Duodenal mucosa (tissue), 2 donors: ENCODE measurements at regions not wholly inside any gene's neighbourhood (a gene's known extent, or its start where the extent isn't known, plus 50 kb on each side); places are given as distances from the start of the nearest gene placed in this dataset.
A peak's percentile ranks its signal among the peaks of the same experiment; 100 is the strongest.

Experiments
- H3K27ac ChIP-seq: one replicate; pipeline ENCODE4 v1.7.0; 2013; ENCODE audit warnings: low read depth, low read length
- H3K27me3 ChIP-seq, 2 donors: one replicate each; pipeline ENCODE4 v1.7.0; 2013; ENCODE audit warnings: low read length in 2 of 2, control low read depth in 1 of 2; ENCODE audit not compliant: insufficient read depth in 2 of 2, control insufficient read depth in 1 of 2
- H3K36me3 ChIP-seq, 2 donors: one replicate each; pipeline ENCODE4 v1.7.0; 2013; ENCODE audit warnings: low read length in 2 of 2, control low read depth in 1 of 2; ENCODE audit not compliant: insufficient read depth in 2 of 2, control insufficient read depth in 1 of 2
- H3K4me1 ChIP-seq, 2 donors: one replicate each; pipeline ENCODE4 v1.7.0; 2013; ENCODE audit warnings: low read length in 2 of 2, control low read depth in 1 of 2; ENCODE audit not compliant: insufficient read depth in 2 of 2, control insufficient read depth in 1 of 2
- H3K4me3 ChIP-seq, 2 donors: one replicate each; pipeline ENCODE4 v1.7.0; 2013; ENCODE audit warnings: low read length in 2 of 2, low read depth in 1 of 2
- H3K9ac ChIP-seq, 2 donors: one replicate each; pipeline ENCODE4 v1.7.0; 2013; ENCODE audit warnings: low read length in 2 of 2, low read depth in 1 of 2
- H3K9me3 ChIP-seq, 2 donors: one replicate each; pipeline ENCODE4 v1.7.0; 2013; ENCODE audit warnings: low read length in 2 of 2, control low read depth in 1 of 2; ENCODE audit not compliant: control insufficient read depth in 1 of 2

- H3K9me3 ChIP-seq: no peaks in the 10 kb centered on the region
- no peak overlapping the region for H3K9ac ChIP-seq
- no peaks in the 10 kb centered on the region for H3K36me3 ChIP-seq
- H3K27ac ChIP-seq: no peak overlapping the region
- peaks cover 0 to 3% of the 10 kb centered on the region in 2 donors for H3K4me1 ChIP-seq
- no peak overlapping the region for H3K4me3 ChIP-seq
- peaks cover 5 to 9% of the 10 kb centered on the region in 2 donors for H3K27me3 ChIP-seq
Observed at GRCh38 chr15:68871507-68871906, 50.8 kb upstream of the ANP32A start.

- Histone ChIP-seq H3K9ac (no peak overlapping the region), H3K27ac (no peak overlapping the region), H3K4me3 (no peak overlapping the region), H3K9me3 (no peaks in the 10 kb centered on the region), H3K27me3 (peaks cover 5 to 9% of the 10 kb centered on the region in 2 donors), H3K36me3 (no peaks in the 10 kb centered on the region), H3K4me1 (peaks cover 0 to 3% of the 10 kb centered on the region in 2 donors)
Observed at GRCh38 chr15:68874788-68875187, 54.1 kb upstream of the ANP32A start.

GRCh38 chr15:68875377-68876116, 54.8 kb upstream of the SPESP1 start:
- Histone ChIP-seq H3K9me3 (no peaks in the 10 kb centered on the region), H3K36me3 (no peaks in the 10 kb centered on the region), H3K9ac (peak overlapping the region in 1 of 2 donors; percentile 26), H3K4me3 (peak overlapping the region; percentile 37 to 55), H3K27me3 (peaks cover 5% of the 10 kb centered on the region in 2 donors), H3K27ac (no peak overlapping the region), H3K4me1 (peaks cover 0 to 3% of the 10 kb centered on the region in 2 donors)

- Histone ChIP-seq H3K4me1 (peaks cover 0 to 3% of the 10 kb centered on the region in 2 donors), H3K9ac (no peak overlapping the region), H3K27ac (no peak overlapping the region), H3K36me3 (no peaks in the 10 kb centered on the region), H3K4me3 (no peak overlapping the region), H3K27me3 (peaks cover 0 to 4% of the 10 kb centered on the region in 2 donors), H3K9me3 (no peaks in the 10 kb centered on the region)
Observed at GRCh38 chr15:68877626-68878025, 52.7 kb upstream of the SPESP1 start.

- no peak overlapping the region for H3K27ac ChIP-seq
- H3K27me3 ChIP-seq: no peaks in the 10 kb centered on the region
- no peak overlapping the region for H3K9ac ChIP-seq
- H3K4me1 ChIP-seq: peaks cover 0 to 3% of the 10 kb centered on the region in 2 donors
- no peak overlapping the region for H3K4me3 ChIP-seq
- H3K36me3 ChIP-seq: no peaks in the 10 kb centered on the region
- H3K9me3 ChIP-seq: no peaks in the 10 kb centered on the region
Observed at GRCh38 chr15:68880382-68880781, 49.9 kb upstream of the SPESP1 start.
